Iris pigment epithelial cell (primary cell): ENCODE measurements at regions not wholly inside any gene's neighbourhood (a gene's known extent, or its start where the extent isn't known, plus 50 kb on each side); places are given as distances from the start of the nearest gene placed in this dataset.
"Not testable (repeated sequence)": the region's sequence is repeated elsewhere in the genome, so short reads cannot be mapped to it uniquely, and the experiment has no call there.

Experiments used
- DNase-seq: peaks from one replicate; pipeline ENCODE4 v3.0.0-alpha.2; 2011; ENCODE audit warnings: low read depth

DNA sequence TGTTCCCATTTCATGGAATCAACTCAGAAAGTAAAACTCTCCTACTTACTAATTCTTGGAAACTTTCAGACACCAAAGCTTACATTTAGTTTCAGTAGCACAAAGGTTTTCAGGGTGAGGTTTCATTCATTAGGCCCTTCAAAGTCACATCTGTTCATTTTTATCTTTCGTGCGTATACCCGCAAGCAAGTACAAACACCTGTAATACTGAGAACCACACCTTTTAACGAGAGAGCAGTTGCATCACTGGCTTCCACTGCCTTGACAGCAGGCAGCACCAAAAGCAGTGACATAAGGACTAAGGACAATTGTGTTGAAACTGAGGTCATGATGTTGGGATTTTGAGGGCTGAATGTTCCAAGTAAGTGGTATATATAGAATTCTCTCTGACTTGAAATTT is 60.5 kb downstream of the GOLGA6L22 start:
- not testable (repeated sequence) for DNase-seq

DNA sequence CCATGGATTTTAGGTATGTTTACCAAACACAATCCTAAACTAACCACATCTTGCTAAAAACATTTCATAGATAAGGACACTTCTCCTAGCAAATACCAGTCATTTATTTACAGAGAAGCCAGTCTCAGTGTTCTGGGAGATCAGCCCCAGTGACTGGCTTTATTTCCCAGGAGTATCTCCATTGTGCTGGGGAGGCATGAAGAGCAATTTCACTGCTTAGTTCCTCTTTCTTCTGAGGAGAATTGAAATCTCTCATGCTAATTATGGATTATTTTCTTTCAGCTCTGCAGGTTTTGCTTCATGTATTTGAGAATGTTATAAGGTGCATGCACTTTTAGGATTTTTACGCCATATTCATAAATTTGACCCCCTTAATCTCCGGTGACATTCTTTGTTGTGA is 67.8 kb downstream of the GOLGA6L22 start:
- not testable (repeated sequence) for DNase-seq

DNA sequence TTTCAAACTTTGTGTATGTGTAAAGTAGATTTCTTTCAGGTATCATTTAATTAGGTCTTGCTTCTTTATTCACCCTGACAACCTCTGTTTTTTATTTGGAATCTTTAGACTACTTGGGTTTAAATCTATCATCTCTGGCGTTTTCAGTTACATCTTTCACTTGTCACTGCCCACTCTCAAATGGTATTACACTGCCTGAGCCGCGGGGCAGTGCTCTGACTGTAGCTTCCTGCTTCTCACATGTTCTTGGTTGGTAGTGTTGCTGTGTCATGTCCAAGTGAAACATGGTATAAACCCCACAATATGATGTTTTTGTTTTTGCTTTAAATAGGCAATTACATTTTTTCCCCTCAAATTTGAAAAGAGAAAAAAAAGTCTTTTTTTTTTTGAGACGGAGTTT is 68.3 kb downstream of the GOLGA6L22 start:
- DNase-seq: not testable (repeated sequence)

DNA sequence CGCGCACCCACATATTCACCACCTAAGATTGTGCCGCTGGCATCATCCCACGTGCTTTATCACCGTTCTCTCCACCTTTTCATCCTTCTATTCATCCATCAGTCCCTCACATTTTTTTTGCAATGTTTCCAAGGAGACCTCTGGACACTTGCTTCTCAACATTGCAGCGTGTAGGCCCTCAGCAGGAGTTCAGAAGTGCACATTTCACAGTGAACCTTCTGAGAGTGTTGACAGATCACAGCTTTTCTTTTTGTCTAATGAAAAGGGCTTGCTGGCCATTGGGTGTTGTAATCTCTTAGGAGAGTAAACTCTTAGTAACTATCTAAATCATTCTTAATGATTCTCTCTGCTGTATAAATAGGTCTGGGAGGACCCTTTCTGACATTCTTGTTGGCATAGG is 70.5 kb downstream of the GOLGA6L22 start:
- DNase-seq: not testable (repeated sequence)

DNA sequence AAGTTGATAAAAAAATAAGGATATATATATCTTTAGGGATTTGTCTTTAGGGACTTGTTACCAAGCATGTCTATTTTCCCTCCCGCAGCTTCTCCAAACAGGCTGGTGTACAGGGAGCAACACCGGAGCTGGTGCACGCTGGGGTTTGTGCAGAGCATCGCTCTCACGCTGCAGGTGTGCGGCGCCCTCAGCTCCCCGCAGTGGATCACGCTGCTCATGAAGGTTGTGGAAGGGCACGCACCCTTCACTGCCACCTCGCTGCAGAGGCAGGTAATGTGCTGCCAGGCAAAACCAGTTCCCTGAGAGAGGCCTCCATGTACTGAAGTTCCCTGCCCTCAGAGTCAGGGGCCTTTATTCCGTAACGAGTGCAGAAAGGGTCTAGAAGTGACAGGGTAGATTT is 101.0 kb downstream of the GOLGA6L22 start:
- not testable (repeated sequence) for DNase-seq

DNA sequence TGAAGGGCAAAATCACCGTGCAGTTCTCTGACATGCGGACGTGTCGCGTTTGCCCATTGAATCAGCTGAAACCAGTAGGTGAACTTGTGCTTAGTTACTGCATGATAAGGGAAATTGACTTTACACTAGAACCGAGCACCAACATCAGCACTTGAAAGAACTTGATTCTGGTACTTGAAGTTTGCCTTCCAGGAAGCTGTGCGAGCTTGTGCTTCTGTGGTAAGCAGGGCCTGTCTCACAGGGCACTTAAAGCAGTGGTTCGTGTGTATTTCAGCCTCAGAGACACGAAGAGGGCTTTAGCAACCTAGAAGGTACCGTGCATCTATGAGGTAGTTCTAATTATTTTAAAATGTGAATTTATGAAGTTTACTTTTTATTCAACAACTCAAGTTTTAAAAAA is 103.0 kb downstream of the GOLGA6L22 start:
- not testable (repeated sequence) for DNase-seq

- not testable (repeated sequence) for DNase-seq
Observed at GRCh38 chr15:22566510-22566909, 107.8 kb downstream of the GOLGA6L22 start.

DNA sequence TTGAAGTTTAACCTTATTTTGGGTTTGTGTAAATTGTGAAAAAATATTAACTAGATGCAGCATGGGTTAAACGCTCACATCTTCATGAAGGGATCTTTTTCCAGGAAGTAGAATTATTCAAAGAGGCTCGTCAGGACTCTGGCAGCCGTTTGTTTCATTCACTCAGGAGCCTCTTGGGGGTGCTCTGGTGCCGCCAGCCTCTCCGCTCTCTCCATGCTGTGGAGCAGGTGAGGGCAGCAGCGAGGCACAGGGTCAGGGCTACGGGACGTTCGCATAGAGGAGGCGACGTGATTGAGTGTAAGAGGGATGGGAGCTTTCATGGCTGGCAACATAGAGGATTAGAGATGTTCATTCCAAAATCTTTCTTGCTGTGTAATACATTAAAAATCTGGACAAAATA is 110.8 kb downstream of the GOLGA6L22 start:
- not testable (repeated sequence) for DNase-seq

GRCh38 chr15:22572152-22572735 is 113.5 kb downstream of the GOLGA6L22 start:
- DNase-seq: peak; percentile 31

- not testable (repeated sequence) for DNase-seq
Observed at GRCh38 chr15:22572792-22573191, 114.1 kb downstream of the GOLGA6L22 start.

DNA sequence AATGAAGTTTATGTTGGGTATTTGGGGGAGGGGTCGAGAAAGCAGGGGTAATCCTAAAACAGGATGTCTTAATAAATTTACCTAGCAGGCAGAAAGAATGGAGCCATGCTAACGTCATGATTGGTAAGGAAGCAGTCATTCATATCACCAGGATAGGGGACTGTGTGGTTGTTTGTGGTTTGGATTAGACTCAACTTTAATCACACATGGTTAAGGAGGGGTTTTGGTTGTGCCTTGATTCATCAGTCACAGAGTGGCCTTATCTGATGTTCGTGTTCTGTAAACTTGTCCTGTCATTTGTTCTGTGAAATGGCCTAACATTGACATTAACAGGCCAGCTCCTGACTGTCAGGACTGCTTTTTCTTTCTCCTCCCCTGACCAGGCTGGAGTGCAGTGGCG is 119.1 kb downstream of the GOLGA6L22 start:
- not testable (repeated sequence) for DNase-seq

DNA sequence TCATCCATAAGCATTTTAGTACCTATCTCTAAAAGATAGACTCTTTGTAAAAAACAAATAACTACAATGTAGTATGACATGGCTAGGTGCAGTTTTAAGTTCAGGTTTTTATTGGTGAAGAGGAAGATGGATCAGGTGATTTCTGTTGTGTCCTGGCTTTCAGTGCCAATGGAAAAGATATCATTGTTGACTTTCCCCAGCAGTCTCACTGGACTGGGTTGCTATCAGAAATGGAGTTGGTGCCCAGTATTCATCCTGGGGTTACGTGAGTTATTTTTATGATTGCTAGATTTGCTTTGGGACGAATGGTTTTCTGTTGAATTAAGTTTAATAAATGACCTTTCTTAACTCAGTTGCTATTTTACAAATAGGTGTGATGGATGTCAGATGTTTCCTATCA is 120.5 kb downstream of the GOLGA6L22 start:
- not testable (repeated sequence) for DNase-seq

GRCh38 chr15:22587391-22587790 is 128.7 kb downstream of the GOLGA6L22 start:
- not testable (repeated sequence) for DNase-seq

GRCh38 chr15:22598552-22598951 is 139.8 kb downstream of the GOLGA6L22 start:
- DNase-seq: not testable (repeated sequence)

GRCh38 chr15:22599526-22600320 is 141.0 kb downstream of the GOLGA6L22 start:
- not testable (repeated sequence) for DNase-seq

GRCh38 chr15:22616976-22617375 is 158.3 kb downstream of the GOLGA6L22 start:
- not testable (repeated sequence) for DNase-seq

DNA sequence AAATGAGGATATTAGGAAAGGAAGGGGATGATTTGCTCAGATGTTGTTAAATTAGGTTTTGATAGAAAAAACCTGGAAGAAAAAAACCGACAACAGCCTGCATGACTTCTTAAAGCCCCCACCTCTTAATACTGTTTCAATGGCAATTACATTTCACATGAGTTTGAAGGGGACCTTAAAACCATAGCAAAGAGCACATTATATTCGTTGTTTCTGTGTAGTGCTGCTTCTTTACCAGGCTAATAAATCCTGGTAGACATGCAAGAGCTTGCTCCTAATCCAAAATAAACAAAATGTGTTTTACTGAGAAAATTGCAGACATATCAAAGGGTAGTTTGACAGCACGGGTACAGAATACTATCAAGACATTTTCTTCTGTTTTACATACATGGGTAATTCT is 154.7 kb upstream of the NIPA1 start:
- DNase-seq: not testable (repeated sequence)

- DNase-seq: not testable (repeated sequence)
Observed at GRCh38 chr15:22639983-22640382, 146.5 kb upstream of the NIPA1 start.

DNA sequence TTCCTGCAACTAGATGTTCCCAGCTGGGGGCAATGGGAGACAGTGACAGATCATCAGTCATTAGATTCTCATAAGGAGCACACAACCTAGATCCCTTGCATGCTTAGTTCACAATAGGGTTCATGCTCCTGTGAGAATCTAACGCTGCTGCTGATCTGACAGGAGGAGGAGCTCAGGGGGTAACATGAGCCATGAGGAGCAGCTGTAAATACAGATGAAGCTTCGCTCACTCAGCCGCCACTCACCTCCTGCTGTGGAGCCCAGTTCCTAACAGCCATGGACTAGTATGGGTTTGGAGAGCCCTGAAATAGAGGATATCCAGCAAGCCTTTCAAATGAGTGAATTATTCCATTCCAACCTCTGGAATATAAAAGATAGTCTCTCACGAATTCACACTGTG is 137.0 kb upstream of the NIPA1 start:
- DNase-seq: not testable (repeated sequence)

DNA sequence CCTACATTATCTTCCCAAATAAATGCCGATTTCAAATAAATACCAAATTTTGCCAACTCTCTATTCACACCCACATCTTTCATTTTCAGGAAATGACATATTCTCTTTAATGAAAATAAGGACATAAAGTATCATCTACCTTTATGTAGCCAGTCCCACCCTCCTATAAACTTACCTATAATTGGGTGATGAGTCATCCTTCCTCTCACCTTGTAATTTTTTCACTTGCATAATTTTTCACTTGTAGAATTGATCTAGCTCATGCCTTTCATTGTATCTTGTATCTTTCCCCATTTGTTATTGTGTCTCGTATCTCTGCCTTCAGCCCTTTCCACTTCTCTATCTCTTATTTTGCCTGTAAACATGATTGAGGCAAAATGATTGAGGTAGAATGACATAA is 135.3 kb upstream of the NIPA1 start:
- DNase-seq: not testable (repeated sequence)

DNA sequence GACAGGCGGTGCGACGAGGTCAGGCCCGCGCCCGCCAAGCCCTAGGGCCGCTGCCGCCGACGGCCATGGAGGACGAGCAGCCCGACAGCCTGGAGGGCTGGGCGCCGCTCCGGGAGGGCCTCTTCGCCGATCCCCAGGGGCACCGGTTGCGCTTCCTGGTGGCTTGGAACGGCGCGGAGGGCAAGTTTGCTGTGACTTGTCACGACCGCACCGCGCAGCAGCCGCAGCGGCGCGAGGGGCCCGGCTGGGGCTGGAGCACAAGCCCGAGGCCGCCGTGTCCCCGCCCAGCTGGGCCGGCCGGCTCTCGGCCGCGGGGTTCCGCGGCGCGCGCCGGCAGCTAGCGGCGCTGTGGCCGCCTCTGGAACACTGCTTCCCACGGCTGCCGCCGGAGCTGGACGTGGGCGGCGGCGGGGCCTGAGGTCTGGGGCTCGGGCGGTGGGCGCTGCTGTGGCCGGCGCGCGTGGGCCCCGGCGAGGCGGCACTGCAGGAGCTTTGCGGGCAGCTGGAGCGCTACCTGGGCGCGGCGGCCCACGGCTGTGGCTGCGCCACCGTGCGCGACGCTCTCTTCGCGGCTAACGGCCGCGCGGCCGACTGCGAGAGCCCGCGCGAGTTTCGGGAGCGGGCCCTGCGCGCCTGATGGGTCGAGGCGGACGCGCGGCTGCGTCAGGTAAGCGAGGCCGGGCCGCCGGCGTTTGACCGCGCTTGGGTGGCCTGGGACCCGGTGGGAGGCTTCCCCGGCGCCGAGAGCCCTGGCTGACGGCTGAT is 122.0 kb upstream of the NIPA1 start:
- DNase-seq: peak; percentile 33

GRCh38 chr15:22665059-22665702 is 121.3 kb upstream of the NIPA1 start:
- peak; percentile 90 for DNase-seq
